PC-9 (cell line): ENCODE measurements at regions not wholly inside any gene's neighbourhood (a gene's known extent, or its start where the extent isn't known, plus 50 kb on each side); places are given as distances from the start of the nearest gene placed in this dataset.

Experiments
- EZH2 ChIP-seq: fragments of 200-600 bp; sonication (generic); IDR thresholded peaks from 2 replicates; pipeline ENCODE4 v1.8.0; 2017; ENCODE audit warnings: antibody characterized with exemption, low read depth
- TF ChIP-seq, protein P1 (sequence below): fragments of 200-600 bp; sonication (generic); conservative IDR thresholded peaks from 2 replicates; pipeline ENCODE4 v1.6.1; 2017; ENCODE audit warnings: mixed run types, antibody characterized with exemption, mild to moderate bottlenecking, moderate library complexity

- TF ChIP-seq, protein P1, sequence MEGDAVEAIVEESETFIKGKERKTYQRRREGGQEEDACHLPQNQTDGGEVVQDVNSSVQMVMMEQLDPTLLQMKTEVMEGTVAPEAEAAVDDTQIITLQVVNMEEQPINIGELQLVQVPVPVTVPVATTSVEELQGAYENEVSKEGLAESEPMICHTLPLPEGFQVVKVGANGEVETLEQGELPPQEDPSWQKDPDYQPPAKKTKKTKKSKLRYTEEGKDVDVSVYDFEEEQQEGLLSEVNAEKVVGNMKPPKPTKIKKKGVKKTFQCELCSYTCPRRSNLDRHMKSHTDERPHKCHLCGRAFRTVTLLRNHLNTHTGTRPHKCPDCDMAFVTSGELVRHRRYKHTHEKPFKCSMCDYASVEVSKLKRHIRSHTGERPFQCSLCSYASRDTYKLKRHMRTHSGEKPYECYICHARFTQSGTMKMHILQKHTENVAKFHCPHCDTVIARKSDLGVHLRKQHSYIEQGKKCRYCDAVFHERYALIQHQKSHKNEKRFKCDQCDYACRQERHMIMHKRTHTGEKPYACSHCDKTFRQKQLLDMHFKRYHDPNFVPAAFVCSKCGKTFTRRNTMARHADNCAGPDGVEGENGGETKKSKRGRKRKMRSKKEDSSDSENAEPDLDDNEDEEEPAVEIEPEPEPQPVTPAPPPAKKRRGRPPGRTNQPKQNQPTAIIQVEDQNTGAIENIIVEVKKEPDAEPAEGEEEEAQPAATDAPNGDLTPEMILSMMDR: no peak
- no peak for TF ChIP-seq EZH2
Measured at GRCh38 chr17:27968206-27968732, 74.2 kb upstream of the NLK start.
